Natural killer cell (primary cell): ENCODE measurements at regions not wholly inside any gene's neighbourhood (a gene's known extent, or its start where the extent isn't known, plus 50 kb on each side); places are given as distances from the start of the nearest gene placed in this dataset.

Experiments
- ATAC-seq, 3 donors: fragments of 150-1000 bp in 2 of 3; fragments of 200-7000 bp in 1 of 3; cut with Tn5 transposase; 1 replicate in 1 of 3; 2 replicates in 2 of 3; pipeline ENCODE4 v1.10.0; 2021; ENCODE audit warnings: mild to moderate bottlenecking in 2 of 3, moderate library complexity in 2 of 3
- DNase-seq, 2 donors: peaks; one replicate each; pipeline versions ENCODE4 v3.0.0 to v3.0.0-alpha.2; 2013 to 2021; ENCODE audit warnings: mixed read lengths in 1 of 2
- H3K27ac ChIP-seq: one replicate; pipeline ENCODE4 v1.5.1; 2013; ENCODE audit warnings: mild to moderate bottlenecking, low read length
- H3K27me3 ChIP-seq: one replicate; pipeline ENCODE4 v1.6.1; 2013; ENCODE audit warnings: low read length; ENCODE audit not compliant: control insufficient read depth, insufficient read depth
- H3K36me3 ChIP-seq: one replicate; pipeline ENCODE4 v1.6.1; 2013; ENCODE audit warnings: low read length; ENCODE audit not compliant: control insufficient read depth, insufficient read depth
- H3K4me1 ChIP-seq: one replicate; pipeline ENCODE4 v1.6.1; 2013; ENCODE audit warnings: low read length; ENCODE audit not compliant: control insufficient read depth, insufficient read depth
- H3K4me3 ChIP-seq: one replicate; pipeline ENCODE4 v1.5.1; 2013; ENCODE audit warnings: low read length
- H3K9me3 ChIP-seq: one replicate; pipeline ENCODE4 v1.6.1; 2013; ENCODE audit warnings: low read length; ENCODE audit not compliant: control insufficient read depth, insufficient read depth
- H3K27ac Mint-ChIP-seq, 2 donors: one replicate each; pipeline ENCODE4 v1.8.0; 2022; ENCODE audit warnings: mild to moderate bottlenecking in 2 of 2, mixed read lengths in 2 of 2, moderate library complexity in 1 of 2
- H3K27me3 Mint-ChIP-seq, 2 donors: one replicate each; pipeline ENCODE4 v1.8.0; 2022; ENCODE audit warnings: low read depth in 2 of 2, mixed read lengths in 2 of 2
- H3K36me3 Mint-ChIP-seq: one replicate; pipeline ENCODE4 v1.8.0; 2022; ENCODE audit warnings: mixed read lengths
- H3K4me1 Mint-ChIP-seq, 2 donors: one replicate each; pipeline ENCODE4 v1.8.0; 2022; ENCODE audit warnings: mixed read lengths in 2 of 2
- H3K4me3 Mint-ChIP-seq: one replicate; pipeline ENCODE4 v1.8.0; 2022; ENCODE audit warnings: mild to moderate bottlenecking, moderate library complexity, mixed read lengths
- H3K9me3 Mint-ChIP-seq, 2 donors: one replicate each; pipeline ENCODE4 v1.8.0; 2022; ENCODE audit warnings: mixed read lengths in 2 of 2
- WGBS: methylation state at CpG from one replicate; pipeline ENCODE4 v1.1.7; 2013; ENCODE audit warnings: missing lambda C conversion rate; ENCODE audit not compliant: insufficient coverage; 5-methylcytosine and 5-hydroxymethylcytosine counted together
- intact Hi-C: fragments of 100-400 bp; cut with micrococcal nuclease; formaldehyde crosslinking; loops from one replicate; pipeline ENCODE4 v1.14.2; 2022
- TF ChIP-seq, protein P1 (sequence below): fragments of 200-600 bp; IDR thresholded peaks from one replicate; pipeline ENCODE4 v1.8.0; 2022; ENCODE audit warnings: antibody characterized with exemption

DNA sequence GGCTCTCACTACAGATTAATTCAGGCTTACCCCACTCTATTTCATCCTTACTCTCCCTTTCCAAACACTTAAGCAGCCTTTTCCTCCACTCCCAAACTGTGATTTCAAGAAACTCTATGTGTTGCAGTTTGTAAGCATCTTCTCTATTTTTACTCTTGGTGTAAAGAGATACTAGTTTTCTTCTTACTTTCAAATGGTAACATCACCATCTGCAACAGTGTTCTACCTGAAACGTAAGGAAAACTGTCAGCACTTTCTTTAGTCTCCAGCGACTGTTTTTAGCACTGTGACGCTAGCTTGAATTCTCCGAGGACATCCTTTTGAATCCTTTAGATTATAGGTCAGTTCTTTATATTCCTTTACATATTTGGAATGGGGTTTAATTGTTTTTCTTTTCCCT lies 335.2 kb downstream of the PDGFC start:
- TF ChIP-seq, protein P1, sequence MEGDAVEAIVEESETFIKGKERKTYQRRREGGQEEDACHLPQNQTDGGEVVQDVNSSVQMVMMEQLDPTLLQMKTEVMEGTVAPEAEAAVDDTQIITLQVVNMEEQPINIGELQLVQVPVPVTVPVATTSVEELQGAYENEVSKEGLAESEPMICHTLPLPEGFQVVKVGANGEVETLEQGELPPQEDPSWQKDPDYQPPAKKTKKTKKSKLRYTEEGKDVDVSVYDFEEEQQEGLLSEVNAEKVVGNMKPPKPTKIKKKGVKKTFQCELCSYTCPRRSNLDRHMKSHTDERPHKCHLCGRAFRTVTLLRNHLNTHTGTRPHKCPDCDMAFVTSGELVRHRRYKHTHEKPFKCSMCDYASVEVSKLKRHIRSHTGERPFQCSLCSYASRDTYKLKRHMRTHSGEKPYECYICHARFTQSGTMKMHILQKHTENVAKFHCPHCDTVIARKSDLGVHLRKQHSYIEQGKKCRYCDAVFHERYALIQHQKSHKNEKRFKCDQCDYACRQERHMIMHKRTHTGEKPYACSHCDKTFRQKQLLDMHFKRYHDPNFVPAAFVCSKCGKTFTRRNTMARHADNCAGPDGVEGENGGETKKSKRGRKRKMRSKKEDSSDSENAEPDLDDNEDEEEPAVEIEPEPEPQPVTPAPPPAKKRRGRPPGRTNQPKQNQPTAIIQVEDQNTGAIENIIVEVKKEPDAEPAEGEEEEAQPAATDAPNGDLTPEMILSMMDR = no peak
- Mint-ChIP-seq H3K9me3 (peaks cover 15% of the 10 kb centered on the region in 2 donors), H3K27ac (no peak overlapping the region)

DNA sequence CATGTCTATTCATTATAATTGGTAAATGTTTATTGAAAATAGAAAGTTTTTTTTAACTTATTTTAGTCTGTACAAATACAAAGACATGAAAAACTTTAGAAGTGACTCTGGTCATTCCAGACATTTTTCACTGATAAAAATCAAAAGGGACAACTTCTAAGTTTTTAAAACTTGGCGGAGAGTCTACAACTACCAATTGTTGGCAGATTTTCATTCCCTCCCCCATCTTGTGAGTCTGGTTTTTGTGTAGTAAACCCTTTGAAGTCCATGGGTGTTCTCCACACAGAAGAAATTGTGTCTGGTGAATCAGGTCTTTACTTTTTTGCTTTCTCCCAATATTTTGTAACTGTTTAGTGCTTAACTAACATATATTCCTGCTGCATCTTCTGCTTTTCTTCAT lies 336.5 kb downstream of the PDGFC start:
- Mint-ChIP-seq H3K4me3 (no peak overlapping the region), H3K9me3 (peaks cover 16 to 18% of the 10 kb centered on the region in 2 donors), H3K27ac (no peak overlapping the region), H3K27me3 (no peaks in the 10 kb centered on the region), H3K36me3 (no peaks in the 10 kb centered on the region), H3K4me1 (no peaks in the 10 kb centered on the region)
- no peak overlapping the region for H3K27ac ChIP-seq
- ATAC-seq (no peak), DNase-seq (no peak)
- no peaks in the 10 kb centered on the region for H3K4me1 ChIP-seq
- WGBS = no CpG with 5 or more reads among the region's 1 CpG
- intact Hi-C loops = no loop called here
- TF ChIP-seq, protein P1 = no peak
- H3K9me3 ChIP-seq = no peaks in the 10 kb centered on the region
- H3K27me3 ChIP-seq = no peaks in the 10 kb centered on the region
- no peak overlapping the region for H3K4me3 ChIP-seq
- no peaks in the 10 kb centered on the region for H3K36me3 ChIP-seq

More for the DNA sequence above, 335.2 kb downstream of the PDGFC start:
- Mint-ChIP-seq H3K4me3 (no peak overlapping the region), H3K27me3 (no peaks in the 10 kb centered on the region), H3K4me1 (no peaks in the 10 kb centered on the region), H3K36me3 (no peaks in the 10 kb centered on the region)
- ATAC-seq (no peak), DNase-seq (no peak)
- intact Hi-C loops = no loop called here
- Histone ChIP-seq H3K27me3 (no peaks in the 10 kb centered on the region), H3K9me3 (no peaks in the 10 kb centered on the region), H3K4me3 (no peak overlapping the region), H3K4me1 (no peaks in the 10 kb centered on the region), H3K36me3 (no peaks in the 10 kb centered on the region), H3K27ac (no peak overlapping the region)
- WGBS = 89% methylated on average over 4 of the region's 4 CpGs

DNA sequence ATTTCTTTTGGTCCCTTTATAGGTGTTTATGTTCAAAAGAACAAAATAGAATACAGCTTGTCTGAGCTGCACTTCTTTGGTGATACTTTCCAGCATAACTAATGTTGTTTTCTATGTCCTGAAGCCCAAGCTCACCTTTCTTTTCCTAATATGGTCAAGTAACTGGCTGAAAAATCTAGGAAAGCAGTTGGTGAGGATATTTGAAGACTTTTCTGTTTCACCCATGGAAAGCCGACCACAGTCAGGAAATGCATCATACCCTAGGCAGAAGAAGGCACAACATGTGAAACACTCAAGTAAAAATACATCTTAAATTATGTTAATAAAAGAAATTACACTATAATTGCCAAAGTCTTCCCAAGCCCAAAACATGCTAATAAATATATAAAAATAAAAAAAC lies 337.0 kb downstream of the PDGFC start:
- no peaks in the 10 kb centered on the region for H3K9me3 ChIP-seq
- DNase-seq (no peak), ATAC-seq (no peak)
- H3K27me3 ChIP-seq = no peaks in the 10 kb centered on the region
- no peaks in the 10 kb centered on the region for H3K4me1 ChIP-seq
- intact Hi-C loops = no loop called here
- no peaks in the 10 kb centered on the region for H3K36me3 ChIP-seq
- H3K27ac Mint-ChIP-seq = no peak overlapping the region
- H3K4me3 ChIP-seq = no peak overlapping the region
- H3K4me1 Mint-ChIP-seq = no peaks in the 10 kb centered on the region
- no peaks in the 10 kb centered on the region for H3K27me3 Mint-ChIP-seq
- H3K36me3 Mint-ChIP-seq = no peaks in the 10 kb centered on the region
- H3K4me3 Mint-ChIP-seq = no peak overlapping the region
- peaks cover 16 to 21% of the 10 kb centered on the region in 2 donors for H3K9me3 Mint-ChIP-seq
- no CpG with 5 or more reads among the region's 1 CpG for WGBS
- TF ChIP-seq, protein P1 = no peak
- no peak overlapping the region for H3K27ac ChIP-seq

DNA sequence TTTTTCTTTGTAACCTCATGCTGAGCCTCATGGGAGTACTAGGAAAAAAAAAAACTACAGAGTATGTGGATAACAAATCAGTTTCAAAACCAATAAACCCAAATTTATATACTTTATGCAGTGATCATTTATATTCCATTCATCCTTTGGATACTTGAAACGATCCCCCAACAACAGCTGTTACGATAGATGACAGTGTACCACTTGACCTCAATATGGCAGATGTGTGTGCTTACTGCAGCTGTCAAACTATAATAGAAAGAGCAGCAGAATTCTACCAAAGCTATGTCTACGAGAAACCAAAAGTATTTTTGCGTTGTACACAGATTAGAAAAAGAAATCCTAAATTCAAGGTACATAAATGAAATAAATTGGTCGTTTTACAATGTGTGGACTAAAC lies 337.8 kb downstream of the PDGFC start:
- intact Hi-C loops = no loop called here
- Mint-ChIP-seq H3K27me3 (no peaks in the 10 kb centered on the region), H3K27ac (no peak overlapping the region), H3K36me3 (no peaks in the 10 kb centered on the region), H3K4me3 (no peak overlapping the region), H3K4me1 (no peaks in the 10 kb centered on the region), H3K9me3 (peaks cover 11 to 21% of the 10 kb centered on the region in 2 donors)
- H3K4me1 ChIP-seq = no peaks in the 10 kb centered on the region
- H3K9me3 ChIP-seq = no peaks in the 10 kb centered on the region
- H3K27me3 ChIP-seq = no peaks in the 10 kb centered on the region
- ATAC-seq (no peak), DNase-seq (no peak)
- H3K4me3 ChIP-seq = no peak overlapping the region
- 99% methylated on average over 4 of the region's 5 CpGs for WGBS
- H3K36me3 ChIP-seq = no peaks in the 10 kb centered on the region
- TF ChIP-seq, protein P1 = no peak
- H3K27ac ChIP-seq = no peak overlapping the region
